ENCODE measurements at regions not wholly inside any gene's neighbourhood (a gene's known extent, or its start where the extent isn't known, plus 50 kb on each side); places are given as distances from the start of the nearest gene placed in this dataset.
"Not testable (repeated sequence)": the region's sequence is repeated elsewhere in the genome, so short reads cannot be mapped to it uniquely, and the experiment has no call there.

DNA sequence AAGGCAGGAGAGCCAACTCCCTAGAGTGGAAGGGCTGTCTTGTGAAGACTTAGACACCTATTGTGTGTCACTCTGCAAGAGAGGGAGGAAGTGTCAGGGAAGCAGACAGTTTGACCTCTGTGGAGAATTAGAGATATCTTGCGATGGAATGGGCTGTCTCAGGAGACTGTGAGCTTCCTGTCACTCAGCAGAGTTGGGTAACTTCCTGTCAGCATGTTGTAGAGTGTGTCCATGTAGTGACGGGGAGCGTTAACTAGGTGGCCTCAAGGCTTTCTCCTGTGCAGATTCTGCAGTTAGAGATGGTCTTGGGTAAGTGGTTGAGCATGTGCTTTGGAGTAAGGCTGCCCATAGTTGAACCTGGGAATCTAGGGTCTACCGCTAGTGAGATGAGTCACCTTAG, 136.5 kb downstream of the KIF4B start:
- DNase-seq (ENCODE audit: low spot score), result no peak
- Histone ChIP-seq H4K91ac (ENCODE audit: low read depth, low read length, poor library complexity) (no peak overlapping the region), H3K4me2 (ENCODE audit: insufficient read depth, low read length, poor library complexity, severe bottlenecking) (no peak overlapping the region)

DNA sequence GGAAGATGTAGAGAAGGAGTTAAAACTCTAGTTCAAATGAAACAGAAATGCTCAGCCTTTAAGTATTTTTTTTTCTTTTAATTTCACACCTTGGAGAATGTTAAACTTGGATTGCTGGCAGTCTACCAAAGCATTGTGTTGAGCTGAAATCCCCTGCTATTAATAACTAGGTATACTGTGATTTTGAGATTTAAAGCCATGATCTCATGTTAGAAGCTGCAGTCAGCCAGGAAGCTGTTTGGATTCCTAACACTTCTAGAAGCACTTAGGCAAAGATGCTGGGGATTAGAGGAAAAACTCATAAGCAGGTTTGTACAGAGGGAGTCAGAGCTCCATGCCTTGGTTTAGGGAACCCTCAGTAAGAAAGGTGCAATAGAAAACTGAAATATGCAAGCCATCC, 141.4 kb downstream of the KIF4B start:
- no peak overlapping the region for H4K91ac ChIP-seq (ENCODE audit: low read depth, low read length, poor library complexity)
- H3K18ac ChIP-seq (ENCODE audit: low read length), result no peak overlapping the region
- H3K9ac ChIP-seq (ENCODE audit: low read depth, low read length, poor library complexity), result no peak overlapping the region
- H3K14ac ChIP-seq (ENCODE audit: low read length), result no peak overlapping the region
- H3K4me2 ChIP-seq (ENCODE audit: insufficient read depth, low read length, poor library complexity, severe bottlenecking), result no peak overlapping the region
- DNase-seq (ENCODE audit: low spot score), result no peak
- H3K4me1 ChIP-seq (ENCODE audit: control insufficient read depth in 2 of 2, insufficient read depth in 1 of 2, low read depth in 1 of 2, low read length in 2 of 2), result no peaks in the 10 kb centered on the region
- H3K79me1 ChIP-seq (ENCODE audit: low read depth, low read length), result no peaks in the 10 kb centered on the region
- no peak overlapping the region for H3K23ac ChIP-seq (ENCODE audit: low read depth, low read length, poor library complexity)
- H3K4me3 ChIP-seq (ENCODE audit: low read length in 2 of 2), result no peak overlapping the region
- H2AFZ ChIP-seq (ENCODE audit: low read length), result no peak overlapping the region
- no peak overlapping the region for H2BK15ac ChIP-seq (ENCODE audit: low read length)
- no peak overlapping the region for H2BK12ac ChIP-seq (ENCODE audit: low read length)
- no peaks in the 10 kb centered on the region for H3K27me3 ChIP-seq (ENCODE audit: control insufficient read depth in 3 of 3, insufficient read depth in 3 of 3, low read depth in 1 of 3, low read length in 3 of 3)
- H3K27ac ChIP-seq (replicated peaks; ENCODE audit: low read length), result no peak overlapping the region
- H3K9me3 ChIP-seq (replicated peaks in 1 of 2; ENCODE audit: control insufficient read depth in 2 of 2, insufficient read depth in 1 of 2, low read depth in 1 of 2, low read length in 2 of 2), result no peaks in the 10 kb centered on the region
- no peak overlapping the region for H3K4ac ChIP-seq (ENCODE audit: low read length)
- no peak overlapping the region for H2BK5ac ChIP-seq (ENCODE audit: low read length)
- H4K8ac ChIP-seq (ENCODE audit: low read depth, low read length), result no peak overlapping the region
- H3K36me3 ChIP-seq (replicated peaks in 1 of 2; ENCODE audit: control insufficient read depth in 2 of 2, insufficient read depth in 2 of 2, low read length in 2 of 2), result no peaks in the 10 kb centered on the region
- H2AK5ac ChIP-seq (ENCODE audit: low read depth, low read length), result no peak overlapping the region
- H2BK120ac ChIP-seq (ENCODE audit: low read depth, low read length), result no peak overlapping the region

More for the DNA sequence above, 136.5 kb downstream of the KIF4B start:
- H2AFZ ChIP-seq (ENCODE audit: low read length), result peak overlapping the region; percentile 18
- H3K36me3 ChIP-seq (replicated peaks in 1 of 2; ENCODE audit: control insufficient read depth in 2 of 2, insufficient read depth in 2 of 2, low read length in 2 of 2), result no peaks in the 10 kb centered on the region
- H3K4ac ChIP-seq (ENCODE audit: low read length), result no peak overlapping the region
- H2BK5ac ChIP-seq (ENCODE audit: low read length), result no peak overlapping the region
- no peak overlapping the region for H4K8ac ChIP-seq (ENCODE audit: low read depth, low read length)
- no peak overlapping the region for H2AK5ac ChIP-seq (ENCODE audit: low read depth, low read length)
- no peak overlapping the region for H3K4me3 ChIP-seq (ENCODE audit: low read length in 2 of 2)
- no peak overlapping the region for H3K27ac ChIP-seq (replicated peaks; ENCODE audit: low read length)
- H3K4me1 ChIP-seq (ENCODE audit: control insufficient read depth in 2 of 2, insufficient read depth in 1 of 2, low read depth in 1 of 2, low read length in 2 of 2), result no peaks in the 10 kb centered on the region
- H3K9ac ChIP-seq (ENCODE audit: low read depth, low read length, poor library complexity), result no peak overlapping the region
- H2BK12ac ChIP-seq (ENCODE audit: low read length), result no peak overlapping the region
- H3K9me3 ChIP-seq (replicated peaks in 1 of 2; ENCODE audit: control insufficient read depth in 2 of 2, insufficient read depth in 1 of 2, low read depth in 1 of 2, low read length in 2 of 2), result no peaks in the 10 kb centered on the region
- H3K27me3 ChIP-seq (ENCODE audit: control insufficient read depth in 3 of 3, insufficient read depth in 3 of 3, low read depth in 1 of 3, low read length in 3 of 3), result no peaks in the 10 kb centered on the region
- no peak overlapping the region for H2BK120ac ChIP-seq (ENCODE audit: low read depth, low read length)
- H2BK15ac ChIP-seq (ENCODE audit: low read length), result no peak overlapping the region
- no peak overlapping the region for H3K23ac ChIP-seq (ENCODE audit: low read depth, low read length, poor library complexity)
- H3K79me1 ChIP-seq (ENCODE audit: low read depth, low read length), result no peaks in the 10 kb centered on the region
- H3K14ac ChIP-seq (ENCODE audit: low read length), result no peak overlapping the region
- no CpG with 5 or more reads among the region's 4 CpGs for WGBS, 2 donors (ENCODE audit: extremely low coverage in 2 of 2, insufficient read length in 2 of 2, insufficient replicate concordance in 1 of 2)
- H3K18ac ChIP-seq (ENCODE audit: low read length), result no peak overlapping the region

DNA sequence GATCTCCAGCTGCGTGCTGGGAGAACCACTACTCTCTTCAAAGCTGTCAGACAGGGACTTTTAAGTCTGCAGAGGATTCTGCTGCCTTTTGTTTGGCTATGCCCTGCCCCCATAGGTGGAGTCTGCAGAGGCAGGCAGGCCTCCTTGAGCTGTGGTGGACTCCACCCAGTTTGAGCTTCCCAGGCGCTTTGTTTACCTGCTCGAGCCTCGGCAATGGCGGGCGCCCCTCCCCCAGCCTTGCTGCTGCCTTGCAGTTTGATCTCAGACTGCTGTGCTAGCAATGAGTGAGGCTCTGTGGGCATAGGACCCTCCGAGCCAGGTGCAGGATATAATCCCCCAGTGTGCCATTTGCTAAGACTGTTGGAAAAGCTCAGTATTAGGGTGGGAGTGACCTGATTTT, 149.5 kb downstream of the KIF4B start:
- H3K36me3 ChIP-seq (replicated peaks in 1 of 2; ENCODE audit: control insufficient read depth in 2 of 2, insufficient read depth in 2 of 2, low read length in 2 of 2), result not testable (repeated sequence)

DNA sequence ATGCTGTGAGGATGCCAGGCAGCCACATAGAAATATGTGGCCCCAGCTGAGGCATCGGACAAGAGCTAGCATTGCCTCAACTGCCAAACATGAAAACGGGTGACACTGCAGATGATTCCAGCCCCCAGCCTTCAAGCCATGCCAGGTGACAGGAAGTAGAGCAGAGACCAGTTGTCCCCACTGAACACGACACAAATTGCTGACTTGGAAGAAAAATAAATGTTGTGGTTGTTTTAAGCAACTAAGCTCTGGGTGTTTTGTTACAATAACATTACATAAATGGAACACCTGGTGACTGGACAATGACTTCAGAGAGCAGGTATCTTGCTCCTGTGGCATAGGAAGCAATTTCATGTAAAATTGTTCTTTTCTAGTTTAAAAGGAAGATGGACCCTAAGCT, 154.2 kb downstream of the KIF4B start:
- no peak overlapping the region for H2BK5ac ChIP-seq (ENCODE audit: low read length)
- no peak overlapping the region for H2BK120ac ChIP-seq (ENCODE audit: low read depth, low read length)
- H2AFZ ChIP-seq (ENCODE audit: low read length), result no peak overlapping the region
- no peak overlapping the region for H3K14ac ChIP-seq (ENCODE audit: low read length)
- no peak overlapping the region for H3K4ac ChIP-seq (ENCODE audit: low read length)
- H4K91ac ChIP-seq (ENCODE audit: low read depth, low read length, poor library complexity), result no peak overlapping the region
- no peak overlapping the region for H3K4me2 ChIP-seq (ENCODE audit: insufficient read depth, low read length, poor library complexity, severe bottlenecking)
- H2AK5ac ChIP-seq (ENCODE audit: low read depth, low read length), result no peak overlapping the region
- H3K79me1 ChIP-seq (ENCODE audit: low read depth, low read length), result no peaks in the 10 kb centered on the region
- H3K36me3 ChIP-seq (replicated peaks in 1 of 2; ENCODE audit: control insufficient read depth in 2 of 2, insufficient read depth in 2 of 2, low read length in 2 of 2), result no peaks in the 10 kb centered on the region
- DNase-seq (ENCODE audit: low spot score), result no peak
- peak overlapping the region in 1 of 2 donors; percentile 58 for H3K4me3 ChIP-seq (ENCODE audit: low read length in 2 of 2)
- H3K9me3 ChIP-seq (replicated peaks in 1 of 2; ENCODE audit: control insufficient read depth in 2 of 2, insufficient read depth in 1 of 2, low read depth in 1 of 2, low read length in 2 of 2), result peaks cover 0 to 3% of the 10 kb centered on the region in 2 donors
- H3K27ac ChIP-seq (replicated peaks; ENCODE audit: low read length), result no peak overlapping the region
- no peak overlapping the region for H2BK12ac ChIP-seq (ENCODE audit: low read length)
- no peaks in the 10 kb centered on the region for H3K4me1 ChIP-seq (ENCODE audit: control insufficient read depth in 2 of 2, insufficient read depth in 1 of 2, low read depth in 1 of 2, low read length in 2 of 2)
- peak overlapping the region; percentile 35 for H3K18ac ChIP-seq (ENCODE audit: low read length)
- H3K9ac ChIP-seq (ENCODE audit: low read depth, low read length, poor library complexity), result no peak overlapping the region
- no peaks in the 10 kb centered on the region for H3K27me3 ChIP-seq (ENCODE audit: control insufficient read depth in 3 of 3, insufficient read depth in 3 of 3, low read depth in 1 of 3, low read length in 3 of 3)
- no peak overlapping the region for H2BK15ac ChIP-seq (ENCODE audit: low read length)
- H4K8ac ChIP-seq (ENCODE audit: low read depth, low read length), result no peak overlapping the region
- WGBS, 2 donors (ENCODE audit: extremely low coverage in 2 of 2, insufficient read length in 2 of 2, insufficient replicate concordance in 1 of 2), result no CpG with 5 or more reads among the region's 3 CpGs
- no peak overlapping the region for H3K23ac ChIP-seq (ENCODE audit: low read depth, low read length, poor library complexity)

More for the DNA sequence above, 149.5 kb downstream of the KIF4B start:
- H3K79me1 ChIP-seq (ENCODE audit: low read depth, low read length); H2BK15ac ChIP-seq (ENCODE audit: low read length); DNase-seq (ENCODE audit: low spot score); H4K91ac ChIP-seq (ENCODE audit: low read depth, low read length, poor library complexity); H3K27me3 ChIP-seq (ENCODE audit: control insufficient read depth in 3 of 3, insufficient read depth in 3 of 3, low read depth in 1 of 3, low read length in 3 of 3); H3K4me2 ChIP-seq (ENCODE audit: insufficient read depth, low read length, poor library complexity, severe bottlenecking); H2BK12ac ChIP-seq (ENCODE audit: low read length); H3K27ac ChIP-seq (replicated peaks; ENCODE audit: low read length); H4K8ac ChIP-seq (ENCODE audit: low read depth, low read length); H3K9me3 ChIP-seq (replicated peaks in 1 of 2; ENCODE audit: control insufficient read depth in 2 of 2, insufficient read depth in 1 of 2, low read depth in 1 of 2, low read length in 2 of 2); H3K4me1 ChIP-seq (ENCODE audit: control insufficient read depth in 2 of 2, insufficient read depth in 1 of 2, low read depth in 1 of 2, low read length in 2 of 2); H3K23ac ChIP-seq (ENCODE audit: low read depth, low read length, poor library complexity); H3K4ac ChIP-seq (ENCODE audit: low read length); H3K18ac ChIP-seq (ENCODE audit: low read length); H3K14ac ChIP-seq (ENCODE audit: low read length); H2BK5ac ChIP-seq (ENCODE audit: low read length); H3K9ac ChIP-seq (ENCODE audit: low read depth, low read length, poor library complexity); H2AK5ac ChIP-seq (ENCODE audit: low read depth, low read length); H2AFZ ChIP-seq (ENCODE audit: low read length); H2BK120ac ChIP-seq (ENCODE audit: low read depth, low read length); H3K4me3 ChIP-seq (ENCODE audit: low read length in 2 of 2): not testable (repeated sequence)
- no CpG with 5 or more reads among the region's 7 CpGs for WGBS, 2 donors (ENCODE audit: extremely low coverage in 2 of 2, insufficient read length in 2 of 2, insufficient replicate concordance in 1 of 2)
